Prostate gland (tissue), 2 donors: ENCODE measurements at regions not wholly inside any gene's neighbourhood (a gene's known extent, or its start where the extent isn't known, plus 50 kb on each side); places are given as distances from the start of the nearest gene placed in this dataset.
"Not testable (repeated sequence)": the region's sequence is repeated elsewhere in the genome, so short reads cannot be mapped to it uniquely, and the experiment has no call there.

Experiments used
- DNase-seq: peaks from one replicate; pipeline ENCODE4 v3.0.0-alpha.2; 2019; ENCODE audit warnings: low spot score
- H3K27ac ChIP-seq, 2 donors: fragments of 200-600 bp; sonication (generic); 2 replicates each; pipeline ENCODE4 v1.5.1; 2017 to 2019
- H3K27me3 ChIP-seq: fragments of 200-600 bp; sonication (generic); replicated peaks from 2 replicates; pipeline ENCODE4 v1.5.1; 2019; ENCODE audit not compliant: insufficient read depth
- H3K36me3 ChIP-seq, 2 donors: fragments of 200-600 bp; sonication (generic); 1 replicate in 1 of 2; 2 replicates in 1 of 2; pipeline versions ENCODE4 v1.5.1 to v1.8.1; 2017 to 2019
- H3K4me1 ChIP-seq: fragments of 200-600 bp; sonication (generic); replicated peaks from 2 replicates; pipeline ENCODE4 v1.5.1; 2019
- H3K4me3 ChIP-seq, 2 donors: fragments of 200-600 bp; sonication (generic); 2 replicates each; pipeline ENCODE4 v1.5.1; 2017 to 2019
- H3K9me3 ChIP-seq: fragments of 200-600 bp; sonication (generic); 2 replicates; pipeline ENCODE4 v1.5.1; 2017
- POLR2A ChIP-seq: fragments of 450-650 bp; IDR thresholded peaks from one replicate; pipeline ENCODE4 v1.6.1; 2016; ENCODE audit warnings: antibody characterized with exemption, mild to moderate bottlenecking
- POLR2AphosphoS5 ChIP-seq: sonication (generic); formaldehyde crosslinking; IDR thresholded peaks from one replicate; pipeline ENCODE4 v1.6.1; 2017; ENCODE audit warnings: antibody characterized with exemption
- WGBS: methylation state at CpG from one replicate; pipeline ENCODE4 v1.1.5; 2018; 5-methylcytosine and 5-hydroxymethylcytosine counted together
- intact Hi-C: fragments of 100-400 bp; cut with DNase I; formaldehyde crosslinking; loops from one replicate; pipeline ENCODE4 v1.14.2; 2022
- TF ChIP-seq, protein P1 (sequence below), 4 experiments: fragments of 200-600 bp in 2 of 4; fragments of 450-650 bp in 2 of 4; sonication (generic) in 2 of 4; IDR thresholded peaks; 1 replicate in 3 of 4; 2 replicates in 1 of 4; pipeline ENCODE4 v1.5.1; 2016 to 2019; ENCODE audit warnings: antibody characterized with exemption in 4 of 4, mild to moderate bottlenecking in 2 of 4, moderate library complexity in 2 of 4

DNA sequence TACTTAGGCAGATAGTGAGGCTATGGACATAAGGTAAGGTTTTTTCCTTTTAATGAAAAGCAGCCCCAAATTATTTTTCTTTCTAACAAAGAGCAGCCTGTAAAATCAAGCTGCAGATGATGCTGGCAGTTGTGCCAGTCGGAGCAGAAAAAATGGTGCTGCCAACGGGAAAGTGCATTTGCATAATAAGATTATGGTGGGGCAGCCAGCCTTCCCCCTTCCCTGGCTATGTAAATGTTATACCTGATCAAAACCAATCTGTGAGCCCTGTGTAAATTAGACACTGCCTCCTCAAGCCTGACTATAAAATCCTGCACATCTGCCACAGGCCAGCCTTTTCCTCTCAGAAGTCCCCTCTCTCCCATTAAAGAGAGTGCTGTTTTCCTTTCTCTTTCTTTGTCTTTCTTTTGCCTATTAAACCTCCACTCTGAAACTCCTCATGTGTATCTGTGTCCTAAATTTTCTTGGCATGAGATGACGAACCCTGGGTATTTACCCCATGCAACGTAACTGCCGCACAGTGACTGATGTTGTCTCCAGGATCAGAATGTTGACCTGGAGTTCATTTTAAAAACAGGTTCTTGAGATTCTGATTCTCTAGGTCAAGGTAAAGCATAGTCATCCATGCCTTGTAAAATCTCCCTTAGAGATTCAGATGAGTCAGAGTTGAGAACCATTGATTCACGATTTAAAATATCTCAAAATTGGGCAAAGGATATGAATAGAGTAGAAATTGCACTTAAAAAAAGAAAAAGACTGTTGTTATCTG lies 167.3 kb upstream of the C1GALT1 start:
- no peak for DNase-seq
- WGBS = 19% methylated on average over 6 of the region's 6 CpGs
- Histone ChIP-seq H3K36me3 (no peaks in the 10 kb centered on the region), H3K4me1 (no peaks in the 10 kb centered on the region), H3K9me3 (no peaks in the 10 kb centered on the region), H3K27ac (no peak overlapping the region), H3K27me3 (peaks cover 2% of the 10 kb centered on the region), H3K4me3 (no peak overlapping the region)
- TF ChIP-seq POLR2A (no peak), POLR2AphosphoS5 (no peak)
- TF ChIP-seq, protein P1, sequence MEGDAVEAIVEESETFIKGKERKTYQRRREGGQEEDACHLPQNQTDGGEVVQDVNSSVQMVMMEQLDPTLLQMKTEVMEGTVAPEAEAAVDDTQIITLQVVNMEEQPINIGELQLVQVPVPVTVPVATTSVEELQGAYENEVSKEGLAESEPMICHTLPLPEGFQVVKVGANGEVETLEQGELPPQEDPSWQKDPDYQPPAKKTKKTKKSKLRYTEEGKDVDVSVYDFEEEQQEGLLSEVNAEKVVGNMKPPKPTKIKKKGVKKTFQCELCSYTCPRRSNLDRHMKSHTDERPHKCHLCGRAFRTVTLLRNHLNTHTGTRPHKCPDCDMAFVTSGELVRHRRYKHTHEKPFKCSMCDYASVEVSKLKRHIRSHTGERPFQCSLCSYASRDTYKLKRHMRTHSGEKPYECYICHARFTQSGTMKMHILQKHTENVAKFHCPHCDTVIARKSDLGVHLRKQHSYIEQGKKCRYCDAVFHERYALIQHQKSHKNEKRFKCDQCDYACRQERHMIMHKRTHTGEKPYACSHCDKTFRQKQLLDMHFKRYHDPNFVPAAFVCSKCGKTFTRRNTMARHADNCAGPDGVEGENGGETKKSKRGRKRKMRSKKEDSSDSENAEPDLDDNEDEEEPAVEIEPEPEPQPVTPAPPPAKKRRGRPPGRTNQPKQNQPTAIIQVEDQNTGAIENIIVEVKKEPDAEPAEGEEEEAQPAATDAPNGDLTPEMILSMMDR (IDR thresholded peaks at IDR 0.05) = no peak
- intact Hi-C loops = no loop called here

DNA sequence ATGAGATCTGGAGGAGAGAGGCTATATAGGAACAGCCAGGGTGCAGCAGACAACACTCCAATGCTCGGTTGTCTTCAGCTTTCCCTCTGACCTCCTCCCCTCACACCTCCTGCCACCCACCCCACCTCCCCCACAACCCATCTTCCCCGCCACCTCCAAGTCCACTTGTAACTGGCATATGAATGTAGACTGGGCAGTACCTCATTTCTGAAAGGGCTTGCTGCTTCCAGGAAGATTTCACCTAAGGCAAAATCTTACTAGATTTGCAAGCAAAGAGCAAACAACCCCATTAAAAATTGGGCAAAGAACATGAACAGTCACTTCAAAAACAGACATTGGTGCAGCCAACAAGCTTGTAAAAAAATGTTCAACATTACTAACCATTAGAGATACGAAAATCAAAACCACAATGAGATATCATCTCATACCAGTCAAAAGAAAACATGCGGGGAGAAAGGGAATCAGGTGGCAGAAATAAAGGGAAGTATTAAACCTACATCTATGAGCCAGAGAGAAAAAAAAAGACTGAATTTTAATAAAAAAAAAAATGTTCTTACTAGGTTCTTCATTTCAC lies 164.6 kb upstream of the C1GALT1 start:
- intact Hi-C loops = no loop called here
- peaks cover 2% of the 10 kb centered on the region for H3K27me3 ChIP-seq
- H3K4me3 ChIP-seq = no peak overlapping the region
- WGBS = 34% methylated on average over 4 of the region's 4 CpGs
- no peaks in the 10 kb centered on the region for H3K36me3 ChIP-seq
- peak; percentile 44 for DNase-seq
- TF ChIP-seq POLR2AphosphoS5 = peak; percentile 83
- TF ChIP-seq, protein P1 (IDR thresholded peaks at IDR 0.05) = no peak
- TF ChIP-seq POLR2A = no peak
- H3K27ac ChIP-seq = no peak overlapping the region
- no peaks in the 10 kb centered on the region for H3K4me1 ChIP-seq
- H3K9me3 ChIP-seq = no peaks in the 10 kb centered on the region

DNA sequence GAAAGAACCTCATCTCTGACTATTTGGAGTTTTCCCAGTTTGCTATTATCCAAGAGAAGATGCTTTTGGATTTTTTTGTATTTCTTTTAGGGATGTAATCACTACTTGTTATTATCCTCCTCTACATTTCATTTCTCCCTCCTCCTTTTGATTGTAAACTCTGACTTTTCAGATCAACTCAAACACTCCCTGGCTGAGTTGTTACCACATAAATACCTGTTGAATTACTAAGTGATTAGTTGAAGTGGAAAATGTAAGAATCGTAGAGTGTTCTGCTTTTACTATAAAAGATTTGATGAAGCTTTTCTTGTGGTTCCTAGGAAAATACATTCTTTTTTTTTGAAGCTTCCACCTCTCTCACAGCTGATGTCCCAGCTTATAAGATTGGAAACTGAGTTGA lies 164.1 kb upstream of the C1GALT1 start:
- H3K9me3 ChIP-seq = no peaks in the 10 kb centered on the region
- H3K36me3 ChIP-seq = no peaks in the 10 kb centered on the region
- no peak for DNase-seq
- intact Hi-C loops = no loop called here
- no peak overlapping the region for H3K27ac ChIP-seq
- WGBS = 46% methylated on average over 1 of the region's 1 CpG
- H3K4me1 ChIP-seq = no peaks in the 10 kb centered on the region
- H3K4me3 ChIP-seq = no peak overlapping the region
- peaks cover 2% of the 10 kb centered on the region for H3K27me3 ChIP-seq
- TF ChIP-seq POLR2A (no peak), POLR2AphosphoS5 (no peak)
- TF ChIP-seq, protein P1 (IDR thresholded peaks at IDR 0.05) = no peak

DNA sequence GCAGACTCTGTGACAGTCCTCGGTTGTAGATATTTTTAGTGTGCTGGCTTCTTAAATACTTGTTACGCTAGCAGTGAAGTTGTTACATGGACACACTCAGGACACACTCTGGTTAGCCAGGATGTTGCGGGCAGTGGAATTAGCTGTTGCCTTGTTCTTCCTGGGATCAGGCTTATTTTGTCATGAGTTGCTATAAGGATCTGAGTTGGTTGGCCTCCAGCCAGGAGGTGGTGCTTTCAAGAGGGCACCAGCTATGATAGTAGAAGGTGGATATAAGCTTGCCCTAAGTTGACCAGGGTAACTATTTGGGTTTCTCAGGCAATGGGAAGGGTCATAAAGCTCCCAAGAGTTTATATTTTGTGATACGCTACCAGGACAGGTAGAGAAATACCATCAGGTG lies 150.1 kb upstream of the C1GALT1 start:
- Histone ChIP-seq H3K27me3 (no peaks in the 10 kb centered on the region), H3K27ac (no peak overlapping the region), H3K4me1 (no peaks in the 10 kb centered on the region), H3K9me3 (no peaks in the 10 kb centered on the region), H3K36me3 (no peaks in the 10 kb centered on the region), H3K4me3 (no peak overlapping the region)
- intact Hi-C loops = no loop called here
- DNase-seq = no peak
- 97% methylated on average over 4 of the region's 4 CpGs for WGBS
- TF ChIP-seq POLR2A (no peak), POLR2AphosphoS5 (no peak)
- TF ChIP-seq, protein P1 (IDR thresholded peaks at IDR 0.05) = no peak

DNA sequence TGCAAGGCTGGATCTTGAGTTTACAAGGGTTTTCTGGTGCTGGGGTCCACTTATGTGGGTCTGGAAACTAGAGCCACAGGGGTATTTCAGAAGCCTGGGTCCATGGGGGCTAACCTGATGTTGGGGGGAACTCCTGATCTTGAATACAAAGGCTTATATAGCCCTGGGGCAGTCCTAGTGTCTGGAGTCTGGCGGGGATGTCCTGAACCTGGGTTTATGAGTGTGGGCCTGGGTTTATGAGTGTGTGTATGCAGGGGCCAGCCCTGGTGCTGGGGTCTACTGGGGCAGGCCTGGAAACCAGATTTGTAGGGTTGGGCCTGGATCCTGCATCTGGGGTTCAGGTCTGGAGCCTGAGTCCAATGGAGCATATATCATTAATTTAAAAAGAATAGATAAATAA lies 146.5 kb upstream of the C1GALT1 start:
- H3K4me3 ChIP-seq = no peak overlapping the region
- H3K4me1 ChIP-seq = no peaks in the 10 kb centered on the region
- no peak overlapping the region for H3K27ac ChIP-seq
- no peaks in the 10 kb centered on the region for H3K36me3 ChIP-seq
- no peak for DNase-seq
- intact Hi-C loops = no loop called here
- TF ChIP-seq, protein P1 (IDR thresholded peaks at IDR 0.05) = no peak
- TF ChIP-seq POLR2A = no peak
- TF ChIP-seq POLR2AphosphoS5 = no peak
- WGBS = 86% methylated on average over 1 of the region's 1 CpG
- H3K9me3 ChIP-seq = no peaks in the 10 kb centered on the region
- no peaks in the 10 kb centered on the region for H3K27me3 ChIP-seq

DNA sequence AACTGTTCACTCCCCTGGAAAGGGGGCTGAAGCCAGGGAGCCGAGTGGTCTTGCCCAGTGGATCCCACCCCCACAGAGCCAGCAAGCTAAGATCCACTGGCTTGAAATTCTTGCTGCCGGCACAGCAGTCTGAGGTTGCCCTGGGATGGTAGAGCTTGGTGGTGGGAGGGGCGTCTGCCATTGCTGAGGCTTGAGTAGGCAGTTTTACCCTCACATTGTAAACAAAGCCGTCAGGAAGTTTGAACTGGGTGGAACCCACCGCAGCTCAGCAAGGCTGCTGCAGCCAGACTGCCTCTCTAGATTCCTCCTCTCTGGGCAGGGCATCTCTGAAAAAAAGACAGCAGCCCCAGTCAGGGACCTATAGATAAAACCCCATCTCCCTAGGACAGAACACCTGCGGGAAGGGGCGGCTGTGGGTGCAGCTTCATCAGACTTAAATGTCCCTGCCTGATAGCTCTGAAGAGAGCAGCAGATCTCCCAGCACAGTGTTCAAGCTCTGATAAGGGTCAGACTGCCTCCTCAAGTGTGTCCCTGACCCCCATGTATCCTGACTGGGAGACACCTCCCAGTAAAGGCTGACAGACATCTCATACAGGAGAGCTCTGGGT lies 140.0 kb upstream of the C1GALT1 start:
- H3K36me3 ChIP-seq, DNase-seq, H3K27me3 ChIP-seq, H3K27ac ChIP-seq, H3K4me1 ChIP-seq, H3K4me3 ChIP-seq, intact Hi-C loops, H3K9me3 ChIP-seq: not testable (repeated sequence)
- WGBS = 55% methylated on average over 7 of the region's 7 CpGs
